ENCODE measurements at regions not wholly inside any gene's neighbourhood (a gene's known extent, or its start where the extent isn't known, plus 50 kb on each side); places are given as distances from the start of the nearest gene placed in this dataset.
"Not testable (repeated sequence)": the region's sequence is repeated elsewhere in the genome, so short reads cannot be mapped to it uniquely, and the experiment has no call there.

DNA sequence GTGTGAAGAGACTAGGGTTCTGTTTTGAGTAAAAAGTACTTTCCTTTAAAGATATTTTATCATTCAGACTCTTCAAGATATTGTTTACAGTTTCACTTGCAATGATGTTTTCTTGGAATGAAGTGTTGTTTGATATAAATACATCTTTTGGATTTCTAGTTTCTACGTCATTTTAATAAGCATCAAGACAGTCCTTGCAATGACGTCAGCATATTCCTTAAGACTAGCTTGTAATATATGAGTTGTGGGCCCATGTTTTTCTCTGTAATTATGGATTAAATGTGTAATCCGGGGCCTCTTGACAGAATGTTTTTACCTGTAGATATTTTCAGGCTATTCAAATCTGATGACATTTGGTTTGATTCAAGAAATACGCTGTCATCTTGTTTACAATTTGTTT lies 66.1 kb downstream of the RBMX2 start:
- no peak for DNase-seq

- no peak for DNase-seq
Observed at GRCh38 chrX:130468395-130468923, 66.7 kb downstream of the RBMX2 start.

DNA sequence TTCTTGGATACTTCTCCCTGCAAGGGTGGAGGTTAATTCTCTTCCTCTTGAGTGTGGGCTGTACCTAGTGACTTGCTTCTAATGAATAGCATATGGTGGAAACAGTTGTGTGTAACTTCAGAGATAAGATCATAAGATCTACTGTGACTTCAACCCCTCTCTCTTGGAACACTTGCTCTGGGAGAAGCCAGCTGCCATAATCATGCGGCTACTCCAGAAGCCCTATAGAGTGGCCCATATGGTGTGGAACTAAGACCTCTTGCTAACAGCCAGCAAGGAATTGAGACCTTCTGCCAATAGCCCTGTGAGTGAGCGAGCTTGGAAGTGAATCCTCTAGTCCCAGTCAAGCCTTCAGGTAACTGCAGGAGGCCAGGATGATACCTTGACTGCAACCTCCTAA lies 81.1 kb downstream of the RBMX2 start:
- no peak for DNase-seq

DNA sequence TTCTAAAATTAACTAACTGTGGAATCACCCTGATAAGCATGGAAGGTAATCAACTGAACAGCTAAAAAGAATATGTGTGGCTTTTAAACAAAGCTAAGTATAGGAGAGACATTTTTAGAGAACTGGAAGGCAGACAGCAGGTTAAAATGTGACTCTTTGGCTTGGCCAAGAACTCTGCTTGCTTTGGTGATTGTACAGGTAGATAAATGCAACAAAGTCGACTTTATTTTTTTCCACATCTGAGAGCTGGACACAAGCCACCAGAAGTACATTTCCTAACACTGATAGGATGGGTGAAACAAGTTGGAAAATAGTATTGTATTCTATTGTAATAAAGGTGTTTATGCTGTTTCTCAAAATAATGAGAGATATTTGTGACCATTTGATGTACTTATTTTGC lies 84.1 kb downstream of the RBMX2 start:
- DNase-seq: no peak

- not testable (repeated sequence) for DNase-seq
Observed at GRCh38 chrX:130495502-130495901, 93.7 kb downstream of the RBMX2 start.

- DNase-seq: no peak
Observed at GRCh38 chrX:130497531-130497930, 95.7 kb downstream of the RBMX2 start.

DNA sequence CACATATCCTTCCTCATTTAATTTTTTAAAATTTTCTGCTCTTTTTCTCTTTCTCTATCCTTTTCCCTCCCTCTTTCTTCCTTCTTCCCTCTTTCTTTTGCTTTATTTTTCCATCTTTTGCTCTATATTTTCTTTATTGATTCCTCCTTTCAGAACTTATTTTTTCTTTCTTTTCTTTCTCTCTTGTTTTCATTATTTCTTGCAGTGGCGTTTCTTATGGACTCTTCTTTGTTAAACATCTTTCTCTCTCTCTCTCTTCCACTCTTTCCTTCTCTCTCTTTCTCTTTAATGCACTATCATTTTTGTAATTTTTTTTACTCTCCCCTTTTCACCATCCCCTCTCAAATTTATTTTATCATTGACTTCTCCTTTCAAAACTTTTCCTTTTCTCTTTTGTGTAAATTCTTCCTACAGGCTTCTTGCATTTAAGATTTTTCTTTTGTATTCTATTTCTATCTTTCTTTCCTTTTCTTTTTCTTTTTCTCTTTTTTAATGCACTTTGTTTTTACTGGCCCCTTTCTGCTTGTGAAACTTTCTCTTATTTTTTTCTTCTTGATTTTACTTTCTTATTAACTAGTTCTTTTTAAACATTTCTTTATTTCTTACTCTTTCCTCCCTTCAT lies 97.0 kb downstream of the RBMX2 start:
- DNase-seq: no peak

DNA sequence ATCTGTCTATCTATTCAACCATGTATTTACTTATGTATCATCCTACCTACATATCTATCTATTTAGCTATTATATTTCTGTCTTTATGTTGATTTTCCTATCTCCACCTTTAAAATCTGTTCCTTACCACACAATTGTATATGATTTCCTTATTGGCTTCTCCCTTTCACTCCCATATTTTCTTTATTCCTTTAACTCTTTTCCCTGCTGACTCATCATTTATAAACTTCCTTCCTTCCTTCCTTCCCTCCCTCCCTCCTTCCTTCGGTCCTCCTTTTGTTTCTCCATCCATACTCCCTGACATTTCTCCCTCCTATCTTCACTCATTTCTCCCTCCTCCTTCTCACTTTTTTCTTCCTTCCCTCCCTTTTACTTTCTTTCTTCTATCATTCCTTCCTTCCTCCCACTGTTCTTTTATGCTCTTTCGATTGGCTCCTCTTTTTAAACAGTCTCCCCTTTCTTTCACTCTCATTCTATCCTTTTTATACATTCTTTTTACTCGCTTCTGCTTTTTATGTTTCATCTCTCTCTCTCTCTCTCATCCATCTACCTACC lies 100.3 kb downstream of the RBMX2 start:
- no peak for DNase-seq

GRCh38 chrX:130504019-130504418 lies 102.2 kb downstream of the RBMX2 start:
- no peak for DNase-seq

DNA sequence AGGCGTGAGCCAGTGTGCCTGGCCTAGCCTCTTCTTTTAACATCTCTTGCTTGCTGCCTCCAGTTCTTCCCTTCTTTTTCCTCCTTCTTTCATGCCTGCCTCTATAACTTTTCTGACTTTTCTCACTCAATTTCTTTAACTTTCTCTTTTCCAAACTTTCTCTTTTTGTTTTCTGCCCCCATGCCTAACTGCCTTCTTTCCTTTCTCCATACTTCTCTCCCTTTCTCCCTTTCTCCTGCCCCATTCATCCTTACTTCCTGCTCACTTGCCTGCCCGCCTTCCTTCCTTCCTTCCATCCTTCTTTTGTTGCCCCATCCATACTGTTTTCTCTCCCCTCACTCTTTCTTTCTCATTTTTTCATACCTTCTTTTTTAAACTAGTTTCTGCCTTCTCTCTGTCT lies 105.2 kb downstream of the RBMX2 start:
- DNase-seq: no peak

GRCh38 chrX:130512534-130512933 lies 110.7 kb downstream of the RBMX2 start:
- not testable (repeated sequence) for DNase-seq

- DNase-seq: no peak
Observed at GRCh38 chrX:130516123-130516522, 114.3 kb downstream of the RBMX2 start.

- DNase-seq: peak; percentile 27
Observed at GRCh38 chrX:130523460-130524394, 121.9 kb downstream of the RBMX2 start.

GRCh38 chrX:130524476-130525194 lies 122.8 kb downstream of the RBMX2 start:
- no peak for DNase-seq

DNA sequence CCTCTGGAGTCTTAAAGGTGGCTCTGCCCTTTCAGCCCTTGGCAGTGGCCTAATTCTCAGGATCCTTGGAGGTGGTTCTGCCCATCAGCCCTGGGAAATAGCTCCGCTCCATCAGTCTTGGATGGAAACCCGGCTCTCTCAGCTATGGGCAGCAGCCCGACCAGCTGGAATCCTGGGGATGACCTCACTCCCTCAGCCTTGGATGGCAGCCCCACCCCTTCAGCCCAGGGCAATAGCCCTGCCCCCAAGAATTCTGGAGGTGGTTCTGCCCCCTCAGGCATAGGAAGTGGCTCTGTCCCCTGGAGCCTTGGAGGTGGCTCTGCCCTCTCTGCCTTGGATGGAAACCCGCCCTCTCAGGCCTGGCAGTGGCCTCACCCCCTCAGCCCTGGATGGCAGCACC lies 127.7 kb downstream of the RBMX2 start:
- DNase-seq: no peak

- DNase-seq: no peak
Observed at GRCh38 chrX:130531066-130531465, 129.3 kb downstream of the RBMX2 start.

GRCh38 chrX:130539721-130540321 lies 138.0 kb downstream of the RBMX2 start:
- DNase-seq: peak; percentile 10

DNA sequence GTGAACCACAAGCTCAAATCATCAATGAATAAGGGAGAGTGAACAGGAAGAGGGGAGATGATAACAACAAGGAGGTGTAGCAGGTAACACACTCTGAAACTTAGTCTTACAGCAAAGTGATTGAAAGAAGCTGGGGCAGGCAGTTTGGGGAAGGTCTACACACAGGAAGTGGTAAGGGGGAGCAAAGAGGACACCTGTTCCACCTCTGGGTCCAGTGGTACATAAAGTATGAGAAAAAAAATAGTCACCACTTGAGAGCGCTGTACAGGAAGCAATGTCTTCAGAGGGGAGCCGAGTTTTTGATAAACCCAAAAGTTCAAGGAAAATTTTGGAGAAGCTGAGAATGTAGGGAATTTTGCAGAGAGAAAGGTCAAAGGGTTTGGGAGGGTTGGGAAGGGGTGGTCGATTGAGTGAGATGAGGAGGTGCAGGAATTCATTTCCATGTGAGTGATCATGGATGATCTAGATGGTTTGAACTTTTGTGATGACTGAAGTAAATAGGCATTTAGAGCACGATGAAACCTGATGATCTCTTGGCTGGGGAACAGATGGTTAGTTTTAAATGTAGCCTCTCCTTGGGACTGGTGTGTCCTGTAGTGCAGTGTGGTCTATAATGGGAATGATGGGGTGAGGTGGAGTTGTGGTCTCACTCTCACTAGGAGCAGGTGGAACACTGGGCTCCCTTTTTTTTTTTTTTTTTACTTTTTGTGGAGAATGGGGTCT lies 142.0 kb downstream of the RBMX2 start:
- no peak for DNase-seq

GRCh38 chrX:130545796-130546195 lies 144.0 kb downstream of the RBMX2 start:
- DNase-seq: no peak

DNA sequence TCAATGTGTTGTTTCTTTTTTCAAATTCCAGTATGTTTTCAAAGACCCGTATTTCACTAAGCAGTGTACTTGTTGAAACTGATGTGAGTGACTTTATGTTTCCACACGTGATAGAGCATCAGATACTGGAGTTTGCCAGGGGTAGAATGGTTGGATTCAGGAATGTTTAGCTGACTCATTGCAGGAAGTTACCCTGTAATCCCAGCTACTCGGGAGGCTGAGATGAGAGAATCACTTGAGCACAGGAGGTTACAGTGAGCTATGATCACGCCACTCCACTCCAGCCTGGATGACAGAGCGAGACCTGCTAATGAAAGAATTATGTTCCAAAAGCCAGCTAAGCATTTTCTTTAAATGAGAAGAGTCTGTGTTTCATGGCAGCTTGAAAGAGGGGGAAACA lies 147.6 kb downstream of the RBMX2 start:
- not testable (repeated sequence) for DNase-seq

GRCh38 chrX:130550351-130550750 lies 148.6 kb downstream of the RBMX2 start:
- DNase-seq: no peak

Data from NCI-H2107 (cell line).